HG03025 (cell line): ENCODE measurements at regions not wholly inside any gene's neighbourhood (a gene's known extent, or its start where the extent isn't known, plus 50 kb on each side); places are given as distances from the start of the nearest gene placed in this dataset.
"Not testable (repeated sequence)": the region's sequence is repeated elsewhere in the genome, so short reads cannot be mapped to it uniquely, and the experiment has no call there.

Source experiments
- ATAC-seq: cut with Tn5 transposase; IDR thresholded peaks from one replicate; pipeline ENCODE4 v1.9.1; 2021; ENCODE audit warnings: mild to moderate bottlenecking, moderate library complexity; ENCODE audit not compliant: unreplicated experiment, low FRiP score

- no peak for ATAC-seq
These were observed 1854.9 kb downstream of the MAT2B start for GRCh38 chr5:165360366-165360765.

DNA sequence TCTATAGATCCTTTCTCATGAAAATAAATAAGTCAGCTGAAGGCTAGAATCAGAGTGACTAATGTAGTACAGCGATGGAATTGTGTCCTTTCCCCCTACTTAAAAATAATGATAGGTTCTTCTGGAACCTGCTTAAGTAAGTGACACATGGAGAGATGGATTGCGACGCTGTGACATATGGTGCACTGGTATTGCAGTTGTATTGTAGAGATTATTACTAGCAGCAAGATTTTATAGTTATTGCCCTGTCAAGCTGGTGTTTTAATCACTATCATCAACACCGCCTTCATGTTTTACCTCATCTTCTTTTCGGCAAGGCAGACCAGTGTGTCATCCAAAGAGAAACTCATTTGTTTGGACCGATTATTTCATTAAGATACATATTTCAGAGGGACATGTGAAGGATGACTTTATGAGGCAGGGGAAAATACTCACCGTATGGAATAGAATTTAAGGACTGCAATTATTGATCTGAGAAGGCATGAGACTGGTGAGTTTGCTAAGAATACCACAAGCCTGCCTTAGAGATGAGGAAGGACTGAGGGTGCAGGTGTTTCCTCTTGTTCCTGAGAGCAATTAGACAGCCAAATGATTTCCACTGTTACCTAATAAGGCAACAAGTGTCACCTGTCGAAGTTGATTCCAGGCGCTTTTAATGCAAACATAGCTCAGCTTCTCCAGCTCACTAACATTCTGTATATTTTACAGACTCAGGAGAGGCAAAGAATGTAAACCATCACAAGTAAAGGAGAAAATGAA is 1855.5 kb downstream of the MAT2B start:
- no peak for ATAC-seq

- no peak for ATAC-seq
These were observed 1864.8 kb downstream of the MAT2B start for GRCh38 chr5:165370233-165370632.

DNA sequence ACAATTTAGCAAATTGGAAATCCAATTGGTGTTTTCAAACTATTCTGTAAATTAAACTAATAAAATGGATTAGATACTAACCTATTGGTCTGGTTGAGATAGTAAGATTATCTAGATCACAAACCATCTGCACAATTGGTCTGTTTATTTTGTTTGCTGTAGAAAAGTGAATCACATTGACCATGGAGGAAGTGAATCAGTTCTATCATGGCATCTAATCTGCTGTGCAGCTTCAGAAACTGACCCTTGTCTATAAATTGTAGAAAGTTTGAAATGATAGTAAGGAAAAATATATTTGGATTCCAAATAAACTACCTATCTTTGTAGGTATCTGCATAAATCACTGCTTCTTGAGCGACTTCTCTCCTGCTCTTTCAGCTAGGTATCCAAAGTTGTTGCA is 1865.4 kb downstream of the MAT2B start:
- ATAC-seq = no peak

- ATAC-seq = no peak
These were observed 1869.8 kb downstream of the MAT2B start for GRCh38 chr5:165375201-165375600.

DNA sequence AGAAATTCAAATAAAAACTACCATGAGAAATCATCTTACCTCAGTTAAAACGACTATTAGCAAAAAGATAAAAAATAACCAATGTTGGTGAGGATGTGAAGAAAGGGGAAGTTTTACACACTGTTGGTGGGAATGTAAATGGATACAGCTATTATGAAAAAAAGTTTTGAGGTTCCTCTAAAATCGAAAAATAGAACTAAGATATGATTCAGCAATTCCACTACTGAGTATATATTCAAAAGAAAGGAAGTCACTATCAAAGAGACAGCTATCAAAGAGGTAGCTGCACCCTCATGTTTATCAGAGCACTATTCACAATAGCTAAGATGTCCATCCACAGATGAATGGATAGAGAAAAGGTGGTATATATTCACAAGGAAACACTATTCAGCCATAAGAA is 1888.4 kb downstream of the MAT2B start:
- no peak for ATAC-seq

DNA sequence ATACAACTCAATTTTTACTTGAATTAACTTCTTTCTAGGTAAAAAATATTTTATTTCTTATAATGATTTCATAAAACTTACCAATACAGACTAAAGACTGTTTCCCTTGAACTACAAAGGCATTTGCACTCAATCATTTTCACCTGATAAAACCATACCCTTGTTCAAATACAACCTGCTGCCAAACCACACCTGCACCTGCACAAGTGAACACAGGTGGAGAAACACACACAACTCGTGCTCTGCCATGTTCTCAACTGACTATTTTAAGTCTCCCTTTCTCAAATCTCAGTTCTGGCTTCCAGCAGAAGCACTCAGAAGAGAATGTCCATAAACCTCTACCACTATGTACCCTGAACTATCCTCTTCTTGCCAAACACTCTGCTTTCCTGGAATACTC is 1892.1 kb downstream of the MAT2B start:
- ATAC-seq = no peak

DNA sequence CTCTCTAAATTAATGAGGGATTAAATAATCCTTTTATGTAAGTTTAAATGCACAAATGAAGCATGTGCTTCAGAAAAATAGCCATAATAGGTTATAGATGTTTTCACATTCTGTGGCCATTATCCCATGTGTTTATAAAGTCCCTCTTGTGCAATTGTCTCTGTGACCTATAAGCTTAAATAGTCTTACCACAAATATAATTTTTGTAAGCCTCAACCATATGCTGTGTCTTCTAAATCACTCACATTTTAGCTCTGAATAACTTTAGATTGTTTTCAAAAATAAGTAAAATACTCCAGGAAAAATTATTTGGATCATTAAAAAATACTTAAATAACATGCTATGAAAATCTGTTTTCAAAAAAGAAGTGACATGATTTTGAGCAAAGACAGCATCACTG is 1894.7 kb downstream of the MAT2B start:
- ATAC-seq = no peak

DNA sequence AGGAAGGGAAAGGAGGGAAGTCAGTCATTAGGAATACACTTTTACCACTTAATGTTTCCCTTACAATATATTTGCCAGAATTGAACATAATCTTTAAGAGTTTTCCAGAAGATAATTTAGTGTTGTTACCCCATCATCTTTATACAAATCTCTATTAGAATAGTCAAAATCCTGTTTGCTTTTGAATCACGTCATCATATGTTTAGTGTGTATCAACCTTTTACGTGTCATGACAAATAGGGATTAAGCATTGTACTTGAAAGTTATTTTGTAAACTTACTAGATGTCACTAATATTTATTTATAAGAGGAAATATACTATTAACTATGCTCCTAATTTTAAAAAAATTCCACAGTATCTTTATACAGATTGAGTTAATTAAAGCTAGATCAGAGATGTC is 1899.5 kb downstream of the MAT2B start:
- ATAC-seq = no peak

GRCh38 chr5:165405340-165405739 is 1899.9 kb downstream of the MAT2B start:
- no peak for ATAC-seq

GRCh38 chr5:165407352-165407751 is 1901.9 kb downstream of the MAT2B start:
- no peak for ATAC-seq

DNA sequence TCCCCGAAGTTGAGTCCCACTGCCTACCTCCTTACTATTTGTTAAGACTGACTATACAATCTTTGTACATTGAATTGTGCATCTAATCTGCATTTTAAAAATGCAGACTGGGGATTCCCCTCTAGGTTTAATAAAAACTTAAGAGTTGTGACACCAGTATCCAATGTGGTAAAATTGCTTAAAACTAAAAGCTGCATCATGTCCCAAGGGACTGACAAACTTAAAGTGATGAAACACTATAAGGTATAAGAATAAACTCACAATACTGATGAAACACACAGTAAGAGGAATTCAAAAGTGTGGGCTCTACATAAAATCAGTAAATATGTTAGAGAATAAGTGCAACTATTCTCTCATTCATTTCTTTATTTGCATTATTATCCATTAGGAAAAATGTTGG is 1905.1 kb downstream of the MAT2B start:
- ATAC-seq = no peak

DNA sequence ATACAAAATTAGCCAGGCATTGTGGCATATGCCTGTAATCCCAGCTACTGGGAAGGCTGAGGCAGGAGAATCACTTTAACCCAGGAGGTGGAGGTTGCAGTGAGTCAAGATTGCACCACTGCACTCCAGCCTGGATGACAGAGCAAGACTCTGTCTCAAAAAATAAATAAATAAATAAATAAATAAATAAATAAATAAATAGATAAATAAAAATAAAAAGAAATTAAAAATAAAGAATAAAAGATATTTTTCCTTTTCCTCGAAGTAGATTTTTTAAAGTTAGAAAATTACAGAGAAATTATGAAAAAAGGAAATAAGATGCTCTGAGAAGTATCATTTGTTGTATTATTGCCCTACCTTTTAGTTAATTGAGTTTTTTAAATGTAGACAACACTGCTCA is 1906.1 kb downstream of the MAT2B start:
- not testable (repeated sequence) for ATAC-seq

- no peak for ATAC-seq
These were observed 1915.1 kb downstream of the MAT2B start for GRCh38 chr5:165420493-165420892.

GRCh38 chr5:165423697-165424299 is 1918.4 kb downstream of the MAT2B start:
- ATAC-seq = no peak

DNA sequence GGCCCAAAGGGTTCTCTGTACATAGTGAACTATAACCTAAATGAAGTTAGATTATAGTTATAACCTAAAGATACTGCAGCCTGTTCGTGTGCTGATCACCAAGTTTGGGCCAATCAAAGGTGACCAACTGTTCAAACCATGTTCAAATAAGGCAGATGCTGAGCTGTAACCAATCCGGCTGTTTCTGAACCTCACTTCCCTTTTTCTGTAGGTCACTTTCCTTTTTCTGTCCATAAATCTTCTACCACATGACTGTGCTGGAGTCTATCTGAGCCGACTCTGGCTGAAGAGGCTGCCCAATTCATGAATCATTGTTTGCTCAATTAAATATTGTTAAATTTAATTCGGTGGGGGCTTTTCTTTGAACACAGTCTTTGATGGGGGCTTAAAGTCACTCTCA is 1920.2 kb downstream of the MAT2B start:
- ATAC-seq = no peak

GRCh38 chr5:165448753-165449152 is 1943.3 kb downstream of the MAT2B start:
- no peak for ATAC-seq

DNA sequence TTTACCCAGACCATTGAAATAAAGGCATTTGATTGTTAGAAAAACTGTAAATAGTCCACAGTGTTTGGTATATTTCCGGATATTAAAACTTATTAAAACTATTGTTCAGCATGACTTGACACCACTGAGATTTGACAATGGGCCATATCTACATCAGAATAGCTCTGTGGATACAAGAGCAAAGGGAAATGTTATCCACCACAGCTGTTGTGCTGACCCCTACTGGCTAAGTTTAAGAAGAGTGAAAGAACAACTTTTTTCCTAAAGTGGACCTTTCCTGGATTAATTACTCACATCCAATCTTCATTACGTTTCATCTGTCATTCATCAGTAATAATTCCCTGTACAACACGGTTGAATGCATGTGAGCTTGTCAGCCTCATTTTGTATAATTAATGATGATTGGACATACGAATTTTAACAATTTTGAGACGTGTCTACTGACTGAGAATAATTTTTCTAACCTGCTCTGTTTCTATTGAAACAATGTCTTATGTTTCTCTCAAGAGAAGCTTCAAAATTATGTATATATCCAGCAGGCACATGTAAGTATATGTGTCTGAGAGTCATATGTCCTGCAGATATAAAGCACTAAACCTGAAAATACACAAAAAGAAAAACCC is 1952.6 kb downstream of the MAT2B start:
- ATAC-seq = no peak

DNA sequence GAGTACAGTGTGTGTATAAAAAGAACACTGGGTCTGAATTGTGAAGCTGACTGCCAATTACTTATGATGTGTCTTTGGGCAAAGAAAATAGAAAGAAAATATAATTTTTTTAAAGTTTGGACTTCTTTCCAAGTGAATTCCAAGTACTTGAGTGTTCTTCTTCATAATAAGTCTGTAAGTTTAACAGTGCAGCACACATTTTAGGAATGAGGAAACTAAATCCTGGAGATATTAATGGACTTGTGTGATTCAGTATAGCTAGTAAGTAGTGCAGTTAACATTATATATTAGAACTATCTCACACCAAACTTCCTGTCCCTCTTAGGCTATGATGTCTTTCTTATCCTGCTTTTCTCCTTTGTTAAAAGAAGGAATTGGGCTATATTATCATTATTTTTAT is 1953.8 kb downstream of the MAT2B start:
- no peak for ATAC-seq

DNA sequence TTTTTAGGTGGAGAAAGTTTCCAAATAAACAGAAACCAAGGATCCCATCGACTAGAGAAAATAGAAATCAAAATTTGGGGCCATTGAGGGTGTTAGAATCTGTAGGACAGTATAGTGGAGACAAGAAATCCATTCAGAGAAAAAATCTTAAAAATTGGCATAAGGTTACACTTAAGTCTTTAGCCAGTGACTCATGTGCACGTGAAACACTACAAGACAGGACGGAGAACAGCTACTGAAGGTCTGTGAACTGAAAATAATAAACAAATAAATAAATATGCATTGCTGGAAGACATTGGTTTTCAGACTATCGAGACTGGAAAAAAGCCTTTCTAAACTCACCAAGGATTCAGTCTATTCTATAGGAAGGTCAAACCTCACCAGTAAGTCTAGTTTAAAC is 1955.5 kb downstream of the MAT2B start:
- ATAC-seq = no peak

- ATAC-seq = no peak
These were observed 1972.1 kb downstream of the MAT2B start for GRCh38 chr5:165477546-165477945.

DNA sequence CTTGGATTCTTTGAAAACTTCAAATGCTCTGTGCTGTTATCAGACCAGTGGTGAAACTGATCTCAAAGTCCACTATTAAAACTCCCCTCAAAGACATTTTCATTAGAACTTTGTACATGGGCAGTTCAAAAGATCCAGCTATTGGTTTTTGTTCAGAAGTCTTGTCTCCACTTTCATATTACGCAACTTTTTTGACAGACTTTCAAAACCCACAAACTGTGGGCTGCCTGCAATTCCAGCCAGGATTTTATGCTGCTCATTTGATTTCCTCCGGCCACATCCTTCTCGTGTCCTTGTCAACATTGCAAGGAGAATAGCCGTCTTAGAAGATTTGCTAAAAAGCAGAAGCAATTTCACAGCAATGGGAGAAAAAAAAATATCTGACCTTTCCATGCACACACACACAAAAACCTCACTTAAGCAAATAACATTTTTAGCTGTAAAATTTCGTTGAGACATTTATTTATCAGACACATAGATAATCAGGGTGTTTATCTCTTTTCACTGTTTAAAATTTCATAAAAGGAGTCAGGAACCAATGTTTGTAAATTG is 1990.5 kb downstream of the MAT2B start:
- no peak for ATAC-seq
